Progenitor cell of endocrine pancreas (in vitro differentiated cells): ENCODE measurements at regions not wholly inside any gene's neighbourhood (a gene's known extent, or its start where the extent isn't known, plus 50 kb on each side); places are given as distances from the start of the nearest gene placed in this dataset.

Source experiments
- DNase-seq: peaks from one replicate; pipeline ENCODE4 v3.0.0; 2021; ENCODE audit warnings: low spot score; ENCODE audit not compliant: unreplicated experiment
- H3K27ac Mint-ChIP-seq: 2 replicates; pipeline ENCODE4 v1.8.0; 2021; ENCODE audit warnings: mild to moderate bottlenecking, moderate library complexity, mixed read lengths
- H3K27me3 Mint-ChIP-seq: 2 replicates; pipeline ENCODE4 v1.8.0; 2021; ENCODE audit warnings: mixed read lengths
- H3K36me3 Mint-ChIP-seq: 2 replicates; pipeline ENCODE4 v1.8.0; 2022; ENCODE audit warnings: mixed read lengths; ENCODE audit not compliant: insufficient read depth
- H3K4me1 Mint-ChIP-seq: 2 replicates; pipeline ENCODE4 v1.8.0; 2021; ENCODE audit warnings: low read depth, mixed read lengths
- H3K4me3 Mint-ChIP-seq: 2 replicates; pipeline ENCODE4 v1.8.0; 2021; ENCODE audit warnings: low read depth, mild to moderate bottlenecking, moderate library complexity, mixed read lengths
- H3K9me3 Mint-ChIP-seq: 2 replicates; pipeline ENCODE4 v1.8.0; 2021; ENCODE audit warnings: low read depth, mixed read lengths
- TF ChIP-seq, protein P1 (sequence below): fragments of 200-600 bp; sonication (generic); IDR thresholded peaks from one replicate; pipeline ENCODE4 v1.5.0; 2021; ENCODE audit warnings: antibody characterized with exemption, mild to moderate bottlenecking; ENCODE audit not compliant: unreplicated experiment

DNA sequence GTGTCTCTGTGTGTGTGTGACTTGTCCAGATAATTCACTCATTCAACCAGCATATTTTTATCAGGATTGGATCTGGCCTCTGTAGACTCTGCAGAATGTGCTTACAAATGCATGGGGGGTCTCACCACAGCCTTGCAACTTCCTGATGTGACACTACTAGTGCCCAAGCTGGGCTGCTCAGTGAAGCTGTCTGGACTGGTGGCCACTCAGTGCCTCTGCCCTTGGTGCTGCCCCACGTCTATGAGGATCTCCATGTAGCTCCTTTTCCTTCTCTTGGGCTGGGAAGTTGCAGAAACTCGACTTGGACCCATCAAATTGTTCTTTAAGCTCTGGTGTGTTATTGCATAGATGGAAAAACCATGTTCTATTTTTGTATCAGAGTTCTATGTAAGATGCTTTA is 75.8 kb downstream of the NRN1 start:
- H3K27me3 Mint-ChIP-seq, result no peaks in the 10 kb centered on the region
- H3K9me3 Mint-ChIP-seq, result no peaks in the 10 kb centered on the region
- no peaks in the 10 kb centered on the region for H3K4me1 Mint-ChIP-seq
- H3K4me3 Mint-ChIP-seq, result no peak overlapping the region
- no peaks in the 10 kb centered on the region for H3K36me3 Mint-ChIP-seq
- DNase-seq, result no peak
- TF ChIP-seq, protein P1, sequence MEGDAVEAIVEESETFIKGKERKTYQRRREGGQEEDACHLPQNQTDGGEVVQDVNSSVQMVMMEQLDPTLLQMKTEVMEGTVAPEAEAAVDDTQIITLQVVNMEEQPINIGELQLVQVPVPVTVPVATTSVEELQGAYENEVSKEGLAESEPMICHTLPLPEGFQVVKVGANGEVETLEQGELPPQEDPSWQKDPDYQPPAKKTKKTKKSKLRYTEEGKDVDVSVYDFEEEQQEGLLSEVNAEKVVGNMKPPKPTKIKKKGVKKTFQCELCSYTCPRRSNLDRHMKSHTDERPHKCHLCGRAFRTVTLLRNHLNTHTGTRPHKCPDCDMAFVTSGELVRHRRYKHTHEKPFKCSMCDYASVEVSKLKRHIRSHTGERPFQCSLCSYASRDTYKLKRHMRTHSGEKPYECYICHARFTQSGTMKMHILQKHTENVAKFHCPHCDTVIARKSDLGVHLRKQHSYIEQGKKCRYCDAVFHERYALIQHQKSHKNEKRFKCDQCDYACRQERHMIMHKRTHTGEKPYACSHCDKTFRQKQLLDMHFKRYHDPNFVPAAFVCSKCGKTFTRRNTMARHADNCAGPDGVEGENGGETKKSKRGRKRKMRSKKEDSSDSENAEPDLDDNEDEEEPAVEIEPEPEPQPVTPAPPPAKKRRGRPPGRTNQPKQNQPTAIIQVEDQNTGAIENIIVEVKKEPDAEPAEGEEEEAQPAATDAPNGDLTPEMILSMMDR, result no peak
- no peak overlapping the region for H3K27ac Mint-ChIP-seq

DNA sequence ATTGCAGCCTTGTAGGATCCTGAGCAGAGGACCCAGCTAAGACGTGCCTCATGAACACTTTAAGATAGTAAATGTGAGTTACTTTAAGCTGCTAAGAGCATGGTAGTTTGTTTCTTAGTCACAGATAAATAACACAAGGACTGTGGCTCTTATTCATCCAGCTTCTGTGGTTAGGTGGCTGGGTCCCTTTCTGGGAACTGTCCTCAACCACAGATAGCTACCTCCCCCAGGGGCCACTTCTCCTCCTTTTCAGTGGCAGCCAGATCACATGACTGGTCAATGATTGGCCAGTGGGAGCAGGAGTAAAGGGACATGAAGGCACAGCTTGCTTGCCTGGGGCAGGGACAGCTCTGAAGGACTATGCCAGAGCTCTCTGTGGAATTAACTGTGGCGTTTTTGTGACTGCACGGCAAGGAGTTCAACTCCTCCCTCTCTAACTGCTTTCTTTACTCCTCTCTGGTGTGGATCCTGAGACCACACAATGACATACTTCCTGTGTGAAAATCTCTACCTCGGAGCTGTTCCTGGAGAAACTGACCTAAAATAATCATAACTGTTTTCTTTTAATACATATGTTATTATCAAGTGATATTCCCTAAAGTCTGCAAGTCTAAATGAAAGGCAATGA is 76.5 kb downstream of the NRN1 start:
- Mint-ChIP-seq H3K9me3 (peaks cover 3% of the 10 kb centered on the region), H3K4me3 (no peak overlapping the region), H3K4me1 (no peaks in the 10 kb centered on the region), H3K36me3 (no peaks in the 10 kb centered on the region), H3K27me3 (no peaks in the 10 kb centered on the region), H3K27ac (no peak overlapping the region)
- TF ChIP-seq, protein P1, result no peak
- no peak for DNase-seq

GRCh38 chr6:5923840-5924239 is 82.9 kb downstream of the NRN1 start:
- TF ChIP-seq, protein P1, result no peak
- no peak overlapping the region for H3K4me3 Mint-ChIP-seq
- H3K27me3 Mint-ChIP-seq, result no peaks in the 10 kb centered on the region
- H3K9me3 Mint-ChIP-seq, result peaks cover 13% of the 10 kb centered on the region
- no peaks in the 10 kb centered on the region for H3K4me1 Mint-ChIP-seq
- DNase-seq, result no peak
- H3K36me3 Mint-ChIP-seq, result peaks cover 3% of the 10 kb centered on the region
- no peak overlapping the region for H3K27ac Mint-ChIP-seq

GRCh38 chr6:5922230-5922629 is 84.5 kb downstream of the NRN1 start:
- no peak for DNase-seq
- Mint-ChIP-seq H3K4me3 (no peak overlapping the region), H3K4me1 (no peaks in the 10 kb centered on the region), H3K36me3 (peaks cover 3% of the 10 kb centered on the region), H3K27me3 (no peaks in the 10 kb centered on the region), H3K9me3 (peaks cover 13% of the 10 kb centered on the region), H3K27ac (no peak overlapping the region)
- TF ChIP-seq, protein P1, result no peak

GRCh38 chr6:5909721-5910120 is 97.0 kb downstream of the NRN1 start:
- no peak for DNase-seq
- TF ChIP-seq, protein P1, result no peak
- H3K4me1 Mint-ChIP-seq, result peaks cover under 1% of the 10 kb centered on the region
- no peaks in the 10 kb centered on the region for H3K27me3 Mint-ChIP-seq
- no peaks in the 10 kb centered on the region for H3K36me3 Mint-ChIP-seq
- H3K9me3 Mint-ChIP-seq, result peaks cover 10% of the 10 kb centered on the region
- no peak overlapping the region for H3K27ac Mint-ChIP-seq
- H3K4me3 Mint-ChIP-seq, result no peak overlapping the region
